WTC11 (cell line): ENCODE measurements at regions not wholly inside any gene's neighbourhood (a gene's known extent, or its start where the extent isn't known, plus 50 kb on each side); places are given as distances from the start of the nearest gene placed in this dataset.

Source experiments
- ATAC-seq: fragments of 200-7000 bp; cut with Tn5 transposase; 2 replicates; pipeline ENCODE4 v1.10.0; 2021; ENCODE audit warnings: mild to moderate bottlenecking, moderate library complexity
- CTCF ChIA-PET: fragments of 300-600 bp; sonication (Branson Sonifier 250); formaldehyde crosslinking; loops from one replicate; lab custom pipeline; 2021; ENCODE audit warnings: antibody characterized with exemption; lab: Charles Lee
- POLR2A ChIA-PET: fragments of 350-600 bp; sonication (Branson Sonifier 250); formaldehyde crosslinking; loops from one replicate; lab custom pipeline; 2021; ENCODE audit warnings: antibody characterized with exemption; lab: Charles Lee
- DNase-seq: peaks from one replicate; pipeline ENCODE4 v3.0.0; 2021; ENCODE audit warnings: low spot score
- H3K27ac Mint-ChIP-seq: 2 replicates; pipeline ENCODE4 v1.8.0; 2021; ENCODE audit warnings: mixed read lengths
- H3K27me3 Mint-ChIP-seq: 2 replicates; pipeline ENCODE4 v1.8.0; 2021; ENCODE audit warnings: low read depth, mild to moderate bottlenecking, moderate library complexity, mixed read lengths
- H3K36me3 Mint-ChIP-seq: 2 replicates; pipeline ENCODE4 v1.8.0; 2021; ENCODE audit warnings: mixed read lengths
- H3K4me1 Mint-ChIP-seq: 2 replicates; pipeline ENCODE4 v1.8.0; 2022; ENCODE audit warnings: mixed read lengths
- H3K4me3 Mint-ChIP-seq: 2 replicates; pipeline ENCODE4 v1.8.0; 2021; ENCODE audit warnings: mild to moderate bottlenecking, moderate library complexity, mixed read lengths
- H3K9me3 Mint-ChIP-seq: 2 replicates; pipeline ENCODE4 v1.8.0; 2021; ENCODE audit warnings: mixed read lengths
- CBFB ChIP-seq: sonication (generic); formaldehyde crosslinking; IDR thresholded peaks from 2 replicates; pipeline ENCODE4 v1.8.1; 2022; ENCODE audit warnings: mild to moderate bottlenecking, low read depth, missing genetic modification reagents
- CREM ChIP-seq: sonication (generic); formaldehyde crosslinking; IDR thresholded peaks from 2 replicates; pipeline ENCODE4 v1.8.1; 2022; ENCODE audit warnings: mild to moderate bottlenecking, missing genetic modification reagents, moderate library complexity
- CTCF ChIP-seq: fragments of 200-600 bp; IDR thresholded peaks from 2 replicates; pipeline ENCODE4 v1.8.0; 2022; ENCODE audit warnings: antibody characterized with exemption
- ELF4 ChIP-seq: sonication (generic); formaldehyde crosslinking; IDR thresholded peaks from 2 replicates; pipeline ENCODE4 v1.8.1; 2022; ENCODE audit warnings: low read depth, mild to moderate bottlenecking, moderate library complexity, missing genetic modification reagents
- ERG ChIP-seq: fragments of 250-450 bp; sonication (Bioruptor Pico); IDR thresholded peaks from 2 replicates; pipeline ENCODE4 v1.8.0; 2021; ENCODE audit warnings: mild to moderate bottlenecking
- ETV6 ChIP-seq: sonication (generic); formaldehyde crosslinking; IDR thresholded peaks from 2 replicates; pipeline ENCODE4 v1.8.1; 2022; ENCODE audit warnings: mild to moderate bottlenecking, missing genetic modification reagents
- GRHL2 ChIP-seq: fragments of 250-450 bp; sonication (Bioruptor Pico); IDR thresholded peaks from 2 replicates; pipeline ENCODE4 v1.8.0; 2022; ENCODE audit warnings: mild to moderate bottlenecking, moderate library complexity; ENCODE audit not compliant: insufficient replicate concordance, severe bottlenecking
- IRF2 ChIP-seq: sonication (generic); formaldehyde crosslinking; IDR thresholded peaks from 2 replicates; pipeline ENCODE4 v1.8.0; 2022; ENCODE audit warnings: low read depth, missing genetic modification reagents, borderline replicate concordance
- KAT7 ChIP-seq: sonication (generic); formaldehyde crosslinking; IDR thresholded peaks from 2 replicates; pipeline ENCODE4 v1.8.1; 2023; ENCODE audit warnings: missing genetic modification reagents, mild to moderate bottlenecking, borderline replicate concordance
- MAX ChIP-seq: sonication (generic); formaldehyde crosslinking; IDR thresholded peaks from 2 replicates; pipeline ENCODE4 v1.8.0; 2022; ENCODE audit warnings: mild to moderate bottlenecking, missing genetic modification reagents
- NFATC4 ChIP-seq: fragments of 250-450 bp; sonication (Bioruptor Pico); IDR thresholded peaks from 2 replicates; pipeline ENCODE4 v1.9.0; 2021; ENCODE audit warnings: mild to moderate bottlenecking
- NR1H2 ChIP-seq: sonication (generic); formaldehyde crosslinking; IDR thresholded peaks from 2 replicates; pipeline ENCODE4 v1.9.0; 2021; ENCODE audit warnings: mild to moderate bottlenecking, moderate library complexity, missing genetic modification reagents
- NR3C1 ChIP-seq: sonication (generic); formaldehyde crosslinking; conservative IDR thresholded peaks from 2 replicates; pipeline ENCODE4 v1.8.1; 2023; ENCODE audit warnings: low read depth, mild to moderate bottlenecking, missing genetic modification reagents
- OVOL2 ChIP-seq: fragments of 250-450 bp; sonication (Bioruptor Pico); IDR thresholded peaks from 2 replicates; pipeline ENCODE4 v1.9.0; 2021; ENCODE audit warnings: mild to moderate bottlenecking, borderline replicate concordance
- SMAD3 ChIP-seq: sonication (generic); formaldehyde crosslinking; IDR thresholded peaks from 2 replicates; pipeline ENCODE4 v1.8.0; 2022; ENCODE audit warnings: missing genetic modification reagents, mild to moderate bottlenecking, borderline replicate concordance
- TEAD1 ChIP-seq: sonication (generic); formaldehyde crosslinking; IDR thresholded peaks from 2 replicates; pipeline ENCODE4 v1.8.0; 2022; ENCODE audit warnings: mild to moderate bottlenecking, missing genetic modification reagents
- TEAD4 ChIP-seq: sonication (generic); formaldehyde crosslinking; IDR thresholded peaks from 2 replicates; pipeline ENCODE4 v1.8.0; 2022; ENCODE audit warnings: mild to moderate bottlenecking, missing genetic modification reagents
- TP53 ChIP-seq: sonication (generic); formaldehyde crosslinking; IDR thresholded peaks from 2 replicates; pipeline ENCODE4 v1.8.1; 2023; ENCODE audit warnings: mild to moderate bottlenecking, missing genetic modification reagents
- TF ChIP-seq, protein P1 (sequence below): fragments of 250-450 bp; sonication (Bioruptor Pico); IDR thresholded peaks from 2 replicates; pipeline ENCODE4 v1.9.0; 2021; ENCODE audit warnings: mild to moderate bottlenecking
- TF ChIP-seq, protein P2 (sequence below): sonication (generic); formaldehyde crosslinking; IDR thresholded peaks from 2 replicates; pipeline ENCODE4 v1.8.0; 2022; ENCODE audit warnings: missing genetic modification reagents
- TF ChIP-seq, protein P3 (sequence below): fragments of 250-450 bp; sonication (Bioruptor Pico); IDR thresholded peaks from 2 replicates; pipeline ENCODE4 v1.9.0; 2021; ENCODE audit warnings: moderate library complexity, mild to moderate bottlenecking, inconsistent platforms, borderline replicate concordance
- TF ChIP-seq, protein P4 (sequence below): sonication (generic); formaldehyde crosslinking; IDR thresholded peaks from 2 replicates; pipeline ENCODE4 v1.8.1; 2023; ENCODE audit warnings: mild to moderate bottlenecking, missing genetic modification reagents

- TF ChIP-seq, protein P1, sequence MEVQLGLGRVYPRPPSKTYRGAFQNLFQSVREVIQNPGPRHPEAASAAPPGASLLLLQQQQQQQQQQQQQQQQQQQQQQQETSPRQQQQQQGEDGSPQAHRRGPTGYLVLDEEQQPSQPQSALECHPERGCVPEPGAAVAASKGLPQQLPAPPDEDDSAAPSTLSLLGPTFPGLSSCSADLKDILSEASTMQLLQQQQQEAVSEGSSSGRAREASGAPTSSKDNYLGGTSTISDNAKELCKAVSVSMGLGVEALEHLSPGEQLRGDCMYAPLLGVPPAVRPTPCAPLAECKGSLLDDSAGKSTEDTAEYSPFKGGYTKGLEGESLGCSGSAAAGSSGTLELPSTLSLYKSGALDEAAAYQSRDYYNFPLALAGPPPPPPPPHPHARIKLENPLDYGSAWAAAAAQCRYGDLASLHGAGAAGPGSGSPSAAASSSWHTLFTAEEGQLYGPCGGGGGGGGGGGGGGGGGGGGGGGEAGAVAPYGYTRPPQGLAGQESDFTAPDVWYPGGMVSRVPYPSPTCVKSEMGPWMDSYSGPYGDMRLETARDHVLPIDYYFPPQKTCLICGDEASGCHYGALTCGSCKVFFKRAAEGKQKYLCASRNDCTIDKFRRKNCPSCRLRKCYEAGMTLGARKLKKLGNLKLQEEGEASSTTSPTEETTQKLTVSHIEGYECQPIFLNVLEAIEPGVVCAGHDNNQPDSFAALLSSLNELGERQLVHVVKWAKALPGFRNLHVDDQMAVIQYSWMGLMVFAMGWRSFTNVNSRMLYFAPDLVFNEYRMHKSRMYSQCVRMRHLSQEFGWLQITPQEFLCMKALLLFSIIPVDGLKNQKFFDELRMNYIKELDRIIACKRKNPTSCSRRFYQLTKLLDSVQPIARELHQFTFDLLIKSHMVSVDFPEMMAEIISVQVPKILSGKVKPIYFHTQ, result no peak
- TF ChIP-seq, protein P2, sequence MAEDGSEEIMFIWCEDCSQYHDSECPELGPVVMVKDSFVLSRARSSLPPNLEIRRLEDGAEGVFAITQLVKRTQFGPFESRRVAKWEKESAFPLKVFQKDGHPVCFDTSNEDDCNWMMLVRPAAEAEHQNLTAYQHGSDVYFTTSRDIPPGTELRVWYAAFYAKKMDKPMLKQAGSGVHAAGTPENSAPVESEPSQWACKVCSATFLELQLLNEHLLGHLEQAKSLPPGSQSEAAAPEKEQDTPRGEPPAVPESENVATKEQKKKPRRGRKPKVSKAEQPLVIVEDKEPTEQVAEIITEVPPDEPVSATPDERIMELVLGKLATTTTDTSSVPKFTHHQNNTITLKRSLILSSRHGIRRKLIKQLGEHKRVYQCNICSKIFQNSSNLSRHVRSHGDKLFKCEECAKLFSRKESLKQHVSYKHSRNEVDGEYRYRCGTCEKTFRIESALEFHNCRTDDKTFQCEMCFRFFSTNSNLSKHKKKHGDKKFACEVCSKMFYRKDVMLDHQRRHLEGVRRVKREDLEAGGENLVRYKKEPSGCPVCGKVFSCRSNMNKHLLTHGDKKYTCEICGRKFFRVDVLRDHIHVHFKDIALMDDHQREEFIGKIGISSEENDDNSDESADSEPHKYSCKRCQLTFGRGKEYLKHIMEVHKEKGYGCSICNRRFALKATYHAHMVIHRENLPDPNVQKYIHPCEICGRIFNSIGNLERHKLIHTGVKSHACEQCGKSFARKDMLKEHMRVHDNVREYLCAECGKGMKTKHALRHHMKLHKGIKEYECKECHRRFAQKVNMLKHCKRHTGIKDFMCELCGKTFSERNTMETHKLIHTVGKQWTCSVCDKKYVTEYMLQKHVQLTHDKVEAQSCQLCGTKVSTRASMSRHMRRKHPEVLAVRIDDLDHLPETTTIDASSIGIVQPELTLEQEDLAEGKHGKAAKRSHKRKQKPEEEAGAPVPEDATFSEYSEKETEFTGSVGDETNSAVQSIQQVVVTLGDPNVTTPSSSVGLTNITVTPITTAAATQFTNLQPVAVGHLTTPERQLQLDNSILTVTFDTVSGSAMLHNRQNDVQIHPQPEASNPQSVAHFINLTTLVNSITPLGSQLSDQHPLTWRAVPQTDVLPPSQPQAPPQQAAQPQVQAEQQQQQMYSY (CRISPR knock-in tag), result no peak
Observed at GRCh38 chr2:82478641-82479040, 1980.4 kb downstream of the SUCLG1 start (continued).

- Mint-ChIP-seq H3K27ac (no peak overlapping the region), H3K36me3 (no peaks in the 10 kb centered on the region), H3K4me1 (no peaks in the 10 kb centered on the region), H3K9me3 (peaks cover 16% of the 10 kb centered on the region), H3K27me3 (no peaks in the 10 kb centered on the region), H3K4me3 (no peak overlapping the region)
- TF ChIP-seq TEAD4 (CRISPR knock-in tag), result no peak
- no peak for TF ChIP-seq MAX (CRISPR knock-in tag)
- no peak for TF ChIP-seq TEAD1 (CRISPR knock-in tag)
- no peak for TF ChIP-seq GRHL2 (CRISPR knock-in tag)
- no peak for TF ChIP-seq SMAD3 (CRISPR knock-in tag)
- no peak for TF ChIP-seq KAT7
- no peak for TF ChIP-seq TP53 (CRISPR knock-in tag)
- TF ChIP-seq NFATC4 (CRISPR knock-in tag), result no peak
- TF ChIP-seq, protein P3, sequence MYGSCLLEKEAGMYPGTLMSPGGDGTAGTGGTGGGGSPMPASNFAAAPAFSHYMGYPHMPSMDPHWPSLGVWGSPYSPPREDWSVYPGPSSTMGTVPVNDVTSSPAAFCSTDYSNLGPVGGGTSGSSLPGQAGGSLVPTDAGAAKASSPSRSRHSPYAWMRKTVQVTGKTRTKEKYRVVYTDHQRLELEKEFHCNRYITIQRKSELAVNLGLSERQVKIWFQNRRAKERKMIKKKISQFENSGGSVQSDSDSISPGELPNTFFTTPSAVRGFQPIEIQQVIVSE (CRISPR knock-in tag), result no peak
- TF ChIP-seq ERG (CRISPR knock-in tag), result no peak
- TF ChIP-seq CBFB, result no peak
- DNase-seq, result no peak
- ChIA-PET POLR2A (no interaction called here), CTCF (no interaction called here)
- ATAC-seq, result no peak
Observed at GRCh38 chr2:82476094-82476493, 1983.0 kb downstream of the SUCLG1 start.

- POLR2A ChIA-PET, result no interaction called here
- no peak for TF ChIP-seq ETV6
- TF ChIP-seq NR3C1 (CRISPR knock-in tag), result no peak
- no peak for TF ChIP-seq CTCF
- no peak for TF ChIP-seq ELF4
- no peak for TF ChIP-seq OVOL2 (CRISPR knock-in tag)
- no peak for TF ChIP-seq IRF2
- TF ChIP-seq CREM, result no peak
- no peak for TF ChIP-seq NR1H2 (CRISPR knock-in tag)
- TF ChIP-seq, protein P4, sequence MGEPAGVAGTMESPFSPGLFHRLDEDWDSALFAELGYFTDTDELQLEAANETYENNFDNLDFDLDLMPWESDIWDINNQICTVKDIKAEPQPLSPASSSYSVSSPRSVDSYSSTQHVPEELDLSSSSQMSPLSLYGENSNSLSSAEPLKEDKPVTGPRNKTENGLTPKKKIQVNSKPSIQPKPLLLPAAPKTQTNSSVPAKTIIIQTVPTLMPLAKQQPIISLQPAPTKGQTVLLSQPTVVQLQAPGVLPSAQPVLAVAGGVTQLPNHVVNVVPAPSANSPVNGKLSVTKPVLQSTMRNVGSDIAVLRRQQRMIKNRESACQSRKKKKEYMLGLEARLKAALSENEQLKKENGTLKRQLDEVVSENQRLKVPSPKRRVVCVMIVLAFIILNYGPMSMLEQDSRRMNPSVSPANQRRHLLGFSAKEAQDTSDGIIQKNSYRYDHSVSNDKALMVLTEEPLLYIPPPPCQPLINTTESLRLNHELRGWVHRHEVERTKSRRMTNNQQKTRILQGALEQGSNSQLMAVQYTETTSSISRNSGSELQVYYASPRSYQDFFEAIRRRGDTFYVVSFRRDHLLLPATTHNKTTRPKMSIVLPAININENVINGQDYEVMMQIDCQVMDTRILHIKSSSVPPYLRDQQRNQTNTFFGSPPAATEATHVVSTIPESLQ (CRISPR knock-in tag), result no peak
Observed at GRCh38 chr2:82428251-82428650, 2030.8 kb downstream of the SUCLG1 start.

More at GRCh38 chr2:82428251-82428650, 2030.8 kb downstream of the SUCLG1 start:
- DNase-seq (no peak), ATAC-seq (no peak)
- H3K36me3 Mint-ChIP-seq, result no peaks in the 10 kb centered on the region
- no peaks in the 10 kb centered on the region for H3K4me1 Mint-ChIP-seq
- H3K27ac Mint-ChIP-seq, result no peak overlapping the region
- H3K9me3 Mint-ChIP-seq, result no peaks in the 10 kb centered on the region
- no peak overlapping the region for H3K4me3 Mint-ChIP-seq
- no peaks in the 10 kb centered on the region for H3K27me3 Mint-ChIP-seq
- CTCF ChIA-PET, result no interaction called here
